Activated CD8-positive, alpha-beta T cell treated with anti-CD3 and anti-CD28 coated beads, Interleukin-2, amount 10 ng/mL, durations not matched to agents 7 days and 5 days (primary cell): ENCODE measurements at regions not wholly inside any gene's neighbourhood (a gene's known extent, or its start where the extent isn't known, plus 50 kb on each side); places are given as distances from the start of the nearest gene placed in this dataset.
"Not testable (repeated sequence)": the region's sequence is repeated elsewhere in the genome, so short reads cannot be mapped to it uniquely, and the experiment has no call there.

Experiments
- ATAC-seq: fragments of 150-1000 bp; cut with Tn5 transposase; one replicate; pipeline ENCODE4 v1.10.0; 2021; ENCODE audit warnings: moderate library complexity
- CTCF ChIA-PET: fragments of 350-600 bp; sonication (Branson Sonifier 250); formaldehyde crosslinking; loops from one replicate; lab custom pipeline; 2021; ENCODE audit warnings: antibody characterized with exemption; lab: Charles Lee
- POLR2A ChIA-PET: fragments of 350-600 bp; sonication (Branson Sonifier 250); formaldehyde crosslinking; loops from one replicate; lab custom pipeline; 2021; ENCODE audit warnings: antibody characterized with exemption; lab: Charles Lee
- DNase-seq: peaks from one replicate; pipeline ENCODE4 v3.0.0-alpha.2; 2020
- H3K27ac Mint-ChIP-seq: one replicate; pipeline ENCODE4 v1.8.0; 2021; ENCODE audit warnings: mild to moderate bottlenecking, mixed read lengths
- H3K27me3 Mint-ChIP-seq: one replicate; pipeline ENCODE4 v1.8.0; 2021; ENCODE audit warnings: low read depth, mixed read lengths
- H3K36me3 Mint-ChIP-seq: one replicate; pipeline ENCODE4 v1.8.0; 2021; ENCODE audit warnings: low read depth, mixed read lengths
- H3K4me1 Mint-ChIP-seq: one replicate; pipeline ENCODE4 v1.8.0; 2021; ENCODE audit warnings: low read depth, mixed read lengths
- H3K4me3 Mint-ChIP-seq: one replicate; pipeline ENCODE4 v1.8.0; 2021; ENCODE audit warnings: mild to moderate bottlenecking, mixed read lengths
- H3K9me3 Mint-ChIP-seq: one replicate; pipeline ENCODE4 v1.8.0; 2022; ENCODE audit warnings: mixed read lengths; ENCODE audit not compliant: insufficient read depth

GRCh38 chr2:146992057-146992456 is 852.8 kb upstream of the ACVR2A start:
- H3K9me3 Mint-ChIP-seq, result no peaks in the 10 kb centered on the region
- no peaks in the 10 kb centered on the region for H3K27me3 Mint-ChIP-seq
- no peaks in the 10 kb centered on the region for H3K4me1 Mint-ChIP-seq
- H3K27ac Mint-ChIP-seq, result no peak overlapping the region
- CTCF ChIA-PET, result no interaction called here
- H3K36me3 Mint-ChIP-seq, result no peaks in the 10 kb centered on the region
- ATAC-seq, result no peak
- POLR2A ChIA-PET, result no interaction called here
- no peak overlapping the region for H3K4me3 Mint-ChIP-seq
- no peak for DNase-seq

- POLR2A ChIA-PET, result no interaction called here
- Mint-ChIP-seq H3K9me3 (no peaks in the 10 kb centered on the region), H3K36me3 (no peaks in the 10 kb centered on the region), H3K27me3 (no peaks in the 10 kb centered on the region), H3K4me1 (no peaks in the 10 kb centered on the region), H3K4me3 (no peak overlapping the region), H3K27ac (no peak overlapping the region)
- no peak for ATAC-seq
- CTCF ChIA-PET, result no interaction called here
- no peak for DNase-seq
These were observed 854.3 kb upstream of the ACVR2A start for GRCh38 chr2:146990311-146991054.

GRCh38 chr2:146989741-146990140 is 855.1 kb upstream of the ACVR2A start:
- Mint-ChIP-seq H3K4me1 (no peaks in the 10 kb centered on the region), H3K9me3 (no peaks in the 10 kb centered on the region), H3K27ac (no peak overlapping the region), H3K27me3 (no peaks in the 10 kb centered on the region), H3K4me3 (no peak overlapping the region), H3K36me3 (no peaks in the 10 kb centered on the region)
- POLR2A ChIA-PET, result no interaction called here
- CTCF ChIA-PET, result no interaction called here
- DNase-seq (no peak), ATAC-seq (no peak)

- Mint-ChIP-seq H3K27ac (no peak overlapping the region), H3K36me3 (no peaks in the 10 kb centered on the region), H3K9me3 (no peaks in the 10 kb centered on the region)
These were observed 856.8 kb upstream of the ACVR2A start for GRCh38 chr2:146987996-146988395.

GRCh38 chr2:146986161-146986560 is 858.7 kb upstream of the ACVR2A start:
- no peaks in the 10 kb centered on the region for H3K4me1 Mint-ChIP-seq
- no peaks in the 10 kb centered on the region for H3K9me3 Mint-ChIP-seq
- no peaks in the 10 kb centered on the region for H3K36me3 Mint-ChIP-seq
- DNase-seq (no peak), ATAC-seq (no peak)
- no peaks in the 10 kb centered on the region for H3K27me3 Mint-ChIP-seq
- H3K27ac Mint-ChIP-seq, result no peak overlapping the region
- no peak overlapping the region for H3K4me3 Mint-ChIP-seq
- ChIA-PET CTCF (no interaction called here), POLR2A (no interaction called here)

More at GRCh38 chr2:146987996-146988395, 856.8 kb upstream of the ACVR2A start:
- no peak for DNase-seq
- Mint-ChIP-seq H3K4me1 (no peaks in the 10 kb centered on the region), H3K4me3 (no peak overlapping the region), H3K27me3 (no peaks in the 10 kb centered on the region)
- POLR2A ChIA-PET, result no interaction called here
- ATAC-seq, result no peak
- CTCF ChIA-PET, result no interaction called here

- no peak for DNase-seq
- Mint-ChIP-seq H3K36me3 (no peaks in the 10 kb centered on the region), H3K9me3 (no peaks in the 10 kb centered on the region), H3K27me3 (no peaks in the 10 kb centered on the region), H3K27ac (no peak overlapping the region), H3K4me1 (no peaks in the 10 kb centered on the region), H3K4me3 (no peak overlapping the region)
- ATAC-seq, result no peak
- ChIA-PET POLR2A (no interaction called here), CTCF (no interaction called here)
These were observed 859.1 kb upstream of the ACVR2A start for GRCh38 chr2:146985753-146986152.

- Mint-ChIP-seq H3K27ac (no peak overlapping the region), H3K27me3 (no peaks in the 10 kb centered on the region), H3K4me3 (no peak overlapping the region), H3K4me1 (no peaks in the 10 kb centered on the region), H3K9me3 (no peaks in the 10 kb centered on the region), H3K36me3 (no peaks in the 10 kb centered on the region)
- ATAC-seq, result no peak
- ChIA-PET POLR2A (no interaction called here), CTCF (no interaction called here)
- no peak for DNase-seq
These were observed 860.8 kb upstream of the ACVR2A start for GRCh38 chr2:146984014-146984413.

GRCh38 chr2:146982393-146982846 is 862.4 kb upstream of the ACVR2A start:
- DNase-seq (no peak), ATAC-seq (no peak)
- CTCF ChIA-PET, result no interaction called here
- no peaks in the 10 kb centered on the region for H3K36me3 Mint-ChIP-seq
- no peak overlapping the region for H3K4me3 Mint-ChIP-seq
- no peak overlapping the region for H3K27ac Mint-ChIP-seq
- H3K27me3 Mint-ChIP-seq, result no peaks in the 10 kb centered on the region
- no peaks in the 10 kb centered on the region for H3K9me3 Mint-ChIP-seq
- POLR2A ChIA-PET, result no interaction called here
- H3K4me1 Mint-ChIP-seq, result no peaks in the 10 kb centered on the region

GRCh38 chr2:146981921-146982320 is 862.9 kb upstream of the ACVR2A start:
- Mint-ChIP-seq H3K4me3 (no peak overlapping the region), H3K36me3 (no peaks in the 10 kb centered on the region), H3K27ac (no peak overlapping the region), H3K9me3 (no peaks in the 10 kb centered on the region), H3K4me1 (no peaks in the 10 kb centered on the region), H3K27me3 (no peaks in the 10 kb centered on the region)
- ChIA-PET POLR2A (no interaction called here), CTCF (no interaction called here)
- ATAC-seq, result no peak
- DNase-seq, result no peak

- no peaks in the 10 kb centered on the region for H3K9me3 Mint-ChIP-seq
These were observed 865.1 kb upstream of the ACVR2A start for GRCh38 chr2:146979746-146980145.

GRCh38 chr2:146978577-146979555 is 866.0 kb upstream of the ACVR2A start:
- H3K9me3 Mint-ChIP-seq, result no peaks in the 10 kb centered on the region
- H3K4me1 Mint-ChIP-seq, result no peaks in the 10 kb centered on the region
- H3K4me3 Mint-ChIP-seq, result no peak overlapping the region
- no peaks in the 10 kb centered on the region for H3K36me3 Mint-ChIP-seq
- ChIA-PET POLR2A (no interaction called here), CTCF (no interaction called here)
- no peak for ATAC-seq
- no peak for DNase-seq
- no peak overlapping the region for H3K27ac Mint-ChIP-seq
- no peaks in the 10 kb centered on the region for H3K27me3 Mint-ChIP-seq

More at GRCh38 chr2:146979746-146980145, 865.1 kb upstream of the ACVR2A start:
- no peak overlapping the region for H3K4me3 Mint-ChIP-seq
- H3K27ac Mint-ChIP-seq, result no peak overlapping the region
- ATAC-seq (no peak), DNase-seq (no peak)
- ChIA-PET CTCF (no interaction called here), POLR2A (no interaction called here)
- no peaks in the 10 kb centered on the region for H3K4me1 Mint-ChIP-seq
- no peaks in the 10 kb centered on the region for H3K36me3 Mint-ChIP-seq
- H3K27me3 Mint-ChIP-seq, result no peaks in the 10 kb centered on the region

- POLR2A ChIA-PET, ATAC-seq, H3K4me3 Mint-ChIP-seq, H3K9me3 Mint-ChIP-seq, H3K27me3 Mint-ChIP-seq, H3K27ac Mint-ChIP-seq, H3K4me1 Mint-ChIP-seq, DNase-seq, CTCF ChIA-PET, H3K36me3 Mint-ChIP-seq: not testable (repeated sequence)
These were observed 873.8 kb upstream of the ACVR2A start for GRCh38 chr2:146970981-146971380.
